Kidney (tissue), 13 donors: ENCODE measurements at regions not wholly inside any gene's neighbourhood (a gene's known extent, or its start where the extent isn't known, plus 50 kb on each side); places are given as distances from the start of the nearest gene placed in this dataset.

Experiments
- DNase-seq, 5 donors: peaks; one replicate each; pipeline ENCODE4 v3.0.0-alpha.2; 2013 to 2020
- FAIRE-seq: peaks from 2 replicates; lab custom pipeline; 2012; peaks lifted over from hg19 to GRCh38; lab: Jason Lieb, UNC
- H3K27ac ChIP-seq, 2 donors: one replicate each; pipeline ENCODE4 v1.7.0; 2013; ENCODE audit warnings: low read depth in 2 of 2, low read length in 2 of 2, inconsistent platforms in 1 of 2
- H3K27me3 ChIP-seq: one replicate; pipeline ENCODE4 v1.7.1; 2013; ENCODE audit warnings: low read length, inconsistent platforms; ENCODE audit not compliant: control insufficient read depth, insufficient read depth
- H3K36me3 ChIP-seq, 3 donors: one replicate each; pipeline versions ENCODE4 v1.7.0 to v1.7.1; 2013; ENCODE audit warnings: low read length in 3 of 3, control low read depth in 1 of 3, inconsistent platforms in 1 of 3; ENCODE audit not compliant: insufficient read depth in 3 of 3, control insufficient read depth in 2 of 3
- H3K4me1 ChIP-seq, 3 donors: one replicate each; pipeline versions ENCODE4 v1.7.0 to v1.7.1; 2013; ENCODE audit warnings: low read length in 3 of 3, inconsistent platforms in 1 of 3, low read depth in 1 of 3; ENCODE audit not compliant: control insufficient read depth in 2 of 3, insufficient read depth in 2 of 3
- H3K4me3 ChIP-seq, 3 donors: one replicate each; pipeline versions ENCODE4 v1.7.0 to v1.8.1; 2013; ENCODE audit warnings: low read length in 3 of 3, control low read depth in 1 of 3, inconsistent platforms in 1 of 3
- H3K9ac ChIP-seq, 3 donors: one replicate each; pipeline versions ENCODE4 v1.7.0 to v1.7.1; 2013; ENCODE audit warnings: low read length in 3 of 3, control low read depth in 1 of 3, inconsistent platforms in 1 of 3
- H3K9me3 ChIP-seq, 3 donors: one replicate each; pipeline versions ENCODE4 v1.7.0 to v1.7.1; 2013; ENCODE audit warnings: low read length in 3 of 3, control low read depth in 1 of 3, inconsistent platforms in 1 of 3; ENCODE audit not compliant: control insufficient read depth in 2 of 3, insufficient read depth in 1 of 3
- CTCF ChIP-seq: IDR thresholded peaks from 3 replicates; pipeline ENCODE4 v1.5.1; 2012; ENCODE audit warnings: mild to moderate bottlenecking, moderate library complexity, borderline replicate concordance; ENCODE audit not compliant: insufficient read depth; ENCODE audit errors: extremely low read depth
- intact Hi-C: fragments of 100-400 bp; cut with DNase I; formaldehyde crosslinking; loops from one replicate; pipeline ENCODE4 v1.11.1; 2022
- donor health status: control.
- donor health status: control.
- donor health status: control.
- donor health status: control.
- donor health status: control.
- donor health status: DM: yes; HTN: yes; CAD: no.
- donor health status: Normal renal cell carcinoma (clear cell type).

GRCh38 chr2:129865976-129866375, 113.5 kb upstream of the RAB6C start:
- intact Hi-C loops: no loop called here
- Histone ChIP-seq H3K36me3 (no peaks in the 10 kb centered on the region), H3K9ac (no peak overlapping the region), H3K27me3 (no peaks in the 10 kb centered on the region), H3K4me3 (no peak overlapping the region), H3K9me3 (no peaks in the 10 kb centered on the region), H3K4me1 (no peaks in the 10 kb centered on the region), H3K27ac (no peak overlapping the region)
- DNase-seq: no peak
- no peak for FAIRE-seq
- no peak for TF ChIP-seq CTCF

GRCh38 chr2:129866391-129866790, 113.1 kb upstream of the RAB6C start:
- Histone ChIP-seq H3K4me1 (no peaks in the 10 kb centered on the region), H3K9me3 (no peaks in the 10 kb centered on the region), H3K27me3 (no peaks in the 10 kb centered on the region), H3K36me3 (no peaks in the 10 kb centered on the region), H3K9ac (no peak overlapping the region), H3K4me3 (no peak overlapping the region), H3K27ac (no peak overlapping the region)
- DNase-seq: no peak
- TF ChIP-seq CTCF: no peak
- intact Hi-C loops: no loop called here
- FAIRE-seq: no peak

- no peak for DNase-seq
- Histone ChIP-seq H3K27ac (no peak overlapping the region), H3K27me3 (no peaks in the 10 kb centered on the region), H3K4me3 (no peak overlapping the region), H3K36me3 (no peaks in the 10 kb centered on the region), H3K9ac (no peak overlapping the region), H3K9me3 (no peaks in the 10 kb centered on the region), H3K4me1 (no peaks in the 10 kb centered on the region)
- TF ChIP-seq CTCF: no peak
- intact Hi-C loops: no loop called here
- no peak for FAIRE-seq
Measured at GRCh38 chr2:129868151-129868550, 111.3 kb upstream of the RAB6C start.

- H3K9ac ChIP-seq: no peak overlapping the region
- no peaks in the 10 kb centered on the region for H3K9me3 ChIP-seq
- intact Hi-C loops: no loop called here
- no peaks in the 10 kb centered on the region for H3K36me3 ChIP-seq
- TF ChIP-seq CTCF: no peak
- no peak for FAIRE-seq
- no peak overlapping the region for H3K4me3 ChIP-seq
- no peaks in the 10 kb centered on the region for H3K4me1 ChIP-seq
- H3K27me3 ChIP-seq: no peaks in the 10 kb centered on the region
- DNase-seq: no peak
- no peak overlapping the region for H3K27ac ChIP-seq
Measured at GRCh38 chr2:129870685-129871241, 108.7 kb upstream of the RAB6C start.
